ENCODE measurements at regions not wholly inside any gene's neighbourhood (a gene's known extent, or its start where the extent isn't known, plus 50 kb on each side); places are given as distances from the start of the nearest gene placed in this dataset.

DNA sequence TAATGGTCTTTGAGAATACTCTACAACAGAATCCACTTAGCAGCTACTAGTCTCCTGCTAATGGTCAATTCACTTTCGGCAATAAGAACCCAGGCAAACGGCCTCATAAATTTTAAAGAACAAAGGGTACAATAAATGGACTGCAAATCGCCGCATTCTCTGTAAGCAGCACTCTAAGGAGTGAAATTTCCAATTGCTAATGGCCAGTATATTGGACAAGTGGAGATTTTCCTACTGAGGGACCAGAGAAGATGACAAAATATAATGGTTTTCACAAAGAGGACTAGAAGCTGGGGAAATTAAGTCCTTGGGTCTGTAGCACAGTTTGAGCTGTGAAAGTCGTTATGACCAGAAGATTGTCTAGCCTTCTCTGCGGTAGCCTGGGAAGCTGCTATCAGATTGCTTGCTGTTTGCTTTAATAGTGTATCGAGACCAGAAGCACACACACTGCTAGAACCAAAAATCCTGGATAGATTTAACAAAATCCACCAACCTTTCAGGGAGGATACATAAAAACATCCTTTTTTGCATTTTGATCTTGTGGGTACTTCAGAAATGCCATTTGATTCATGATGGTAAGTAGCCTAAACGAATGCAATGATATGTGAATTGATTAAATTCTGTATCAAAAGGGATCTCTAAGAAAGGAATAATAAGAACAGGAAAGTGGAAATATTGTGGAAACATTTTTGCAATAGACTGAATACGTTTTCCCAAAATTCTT is 53.6 kb upstream of the ATP8B1 start:
- Histone ChIP-seq H3K27me3 (ENCODE audit: control insufficient read depth in 2 of 2, insufficient read depth in 2 of 2, low read length in 2 of 2) (no peaks in the 10 kb centered on the region), H3K4me1 (ENCODE audit: control insufficient read depth in 2 of 2, insufficient read depth in 2 of 2, low read length in 2 of 2) (no peaks in the 10 kb centered on the region), H3K9me3 (ENCODE audit: control insufficient read depth in 2 of 3, low read length in 3 of 3) (no peaks in the 10 kb centered on the region), H3K36me3 (ENCODE audit: control insufficient read depth in 2 of 3, insufficient read depth in 3 of 3, low read length in 3 of 3) (no peaks in the 10 kb centered on the region), H3K4me3 (ENCODE audit: low read length) (no peak overlapping the region), H3K27ac (ENCODE audit: low read depth, low read length) (no peak overlapping the region)
- intact Hi-C loops (cut with micrococcal nuclease) = no loop called here
- H3K4me3 Mint-ChIP-seq = no peak overlapping the region
- no peaks in the 10 kb centered on the region for H3K4me1 Mint-ChIP-seq
- peaks cover 0 to 14% (median 6%) of the 10 kb centered on the region in 5 donors for H3K27me3 Mint-ChIP-seq
- ChIA-PET POLR2A (no interaction called here), CTCF (no interaction called here)
- H3K9me3 Mint-ChIP-seq = no peaks in the 10 kb centered on the region
- H3K36me3 Mint-ChIP-seq = no peaks in the 10 kb centered on the region
- no peak for ATAC-seq
- no peak for DNase-seq
- H3K27ac Mint-ChIP-seq = no peak overlapping the region

DNA sequence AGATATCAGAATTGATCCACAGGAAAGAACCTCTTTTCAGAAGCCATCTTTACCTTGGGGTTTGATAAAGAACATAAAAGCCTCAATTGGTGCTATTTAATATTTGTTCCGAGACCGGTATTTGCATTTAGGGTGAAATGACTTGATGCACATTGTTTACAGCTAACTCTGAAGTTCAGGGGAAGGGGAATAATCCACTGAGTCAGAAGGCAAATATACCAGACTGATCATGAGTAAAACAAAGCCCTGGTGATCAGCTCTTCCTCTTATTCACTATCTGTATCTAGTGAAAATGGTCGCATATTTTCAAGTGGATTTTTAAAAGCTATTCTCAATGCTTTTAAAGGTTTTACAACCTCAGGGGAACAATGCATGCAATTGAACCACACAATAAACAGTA is 53.0 kb upstream of the ATP8B1 start:
- H3K36me3 Mint-ChIP-seq = no peaks in the 10 kb centered on the region
- CTCF ChIA-PET = no interaction called here
- peaks cover 0 to 17% (median 9%) of the 10 kb centered on the region in 5 donors for H3K27me3 Mint-ChIP-seq

DNA sequence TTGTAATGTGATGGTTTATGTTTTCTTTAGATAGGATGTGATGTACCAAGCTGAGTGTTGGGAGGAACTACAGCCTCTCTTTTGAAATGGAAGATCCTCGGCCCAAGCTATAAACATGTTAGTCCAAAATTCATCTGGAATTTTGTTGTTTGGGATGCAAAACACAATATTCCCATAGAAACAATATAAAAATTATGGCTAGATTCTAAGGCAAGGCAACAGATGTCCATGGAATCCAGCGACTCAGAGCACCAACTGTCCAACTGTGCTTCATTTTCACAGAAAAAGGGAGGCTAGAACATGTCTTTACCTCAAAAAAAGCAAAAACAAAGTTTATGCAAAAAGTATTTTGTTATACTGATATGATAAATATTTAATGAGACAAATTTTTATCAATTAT is 52.4 kb upstream of the ATP8B1 start:
- POLR2A ChIA-PET = no interaction called here
- Mint-ChIP-seq H3K4me1 (no peaks in the 10 kb centered on the region), H3K9me3 (no peaks in the 10 kb centered on the region), H3K27me3 (peaks cover 0 to 17% (median 9%) of the 10 kb centered on the region in 5 donors), H3K4me3 (no peak overlapping the region), H3K27ac (no peak overlapping the region), H3K36me3 (no peaks in the 10 kb centered on the region)
- Histone ChIP-seq H3K27me3 (ENCODE audit: control insufficient read depth in 2 of 2, insufficient read depth in 2 of 2, low read length in 2 of 2) (no peaks in the 10 kb centered on the region), H3K9me3 (ENCODE audit: control insufficient read depth in 2 of 3, low read length in 3 of 3) (no peaks in the 10 kb centered on the region), H3K27ac (ENCODE audit: low read depth, low read length) (no peak overlapping the region), H3K4me3 (ENCODE audit: low read length) (no peak overlapping the region), H3K4me1 (ENCODE audit: control insufficient read depth in 2 of 2, insufficient read depth in 2 of 2, low read length in 2 of 2) (no peaks in the 10 kb centered on the region), H3K36me3 (ENCODE audit: control insufficient read depth in 2 of 3, insufficient read depth in 3 of 3, low read length in 3 of 3) (no peaks in the 10 kb centered on the region)
- ATAC-seq = no peak
- intact Hi-C loops (cut with micrococcal nuclease) = no loop called here
- DNase-seq = no peak
- CTCF ChIA-PET = no interaction called here

More for the DNA sequence above, 53.0 kb upstream of the ATP8B1 start:
- Mint-ChIP-seq H3K9me3 (no peaks in the 10 kb centered on the region), H3K4me1 (no peaks in the 10 kb centered on the region), H3K27ac (no peak overlapping the region), H3K4me3 (no peak overlapping the region)
- no peaks in the 10 kb centered on the region for H3K9me3 ChIP-seq (ENCODE audit: control insufficient read depth in 2 of 3, low read length in 3 of 3)
- DNase-seq (no peak), ATAC-seq (no peak)
- intact Hi-C loops (cut with micrococcal nuclease) = no loop called here
- no peaks in the 10 kb centered on the region for H3K27me3 ChIP-seq (ENCODE audit: control insufficient read depth in 2 of 2, insufficient read depth in 2 of 2, low read length in 2 of 2)
- H3K4me3 ChIP-seq (ENCODE audit: low read length) = no peak overlapping the region
- POLR2A ChIA-PET = no interaction called here
- H3K27ac ChIP-seq (ENCODE audit: low read depth, low read length) = no peak overlapping the region
- no peaks in the 10 kb centered on the region for H3K4me1 ChIP-seq (ENCODE audit: control insufficient read depth in 2 of 2, insufficient read depth in 2 of 2, low read length in 2 of 2)
- H3K36me3 ChIP-seq (ENCODE audit: control insufficient read depth in 2 of 3, insufficient read depth in 3 of 3, low read length in 3 of 3) = no peaks in the 10 kb centered on the region

DNA sequence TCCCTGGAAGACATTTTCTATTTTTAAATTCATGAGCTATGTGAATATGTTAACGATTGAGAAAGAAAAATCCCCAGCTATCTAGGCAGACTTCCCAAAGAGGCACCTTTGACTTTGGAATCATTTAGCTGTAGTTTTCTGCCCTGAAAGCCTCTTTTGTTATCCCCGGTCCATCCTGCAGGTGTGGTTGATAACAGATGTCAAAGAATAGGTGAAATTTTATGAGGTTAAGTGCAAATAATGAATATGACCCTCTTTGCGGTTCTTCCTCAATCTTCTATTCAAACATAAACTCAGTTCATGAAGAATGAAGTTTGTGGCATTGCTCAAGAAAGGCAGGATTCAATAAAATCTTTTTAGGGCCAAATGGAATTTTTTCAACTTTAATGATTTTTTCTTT is 51.6 kb upstream of the ATP8B1 start:
- CTCF ChIA-PET = no interaction called here
- Mint-ChIP-seq H3K27ac (no peak overlapping the region), H3K27me3 (peaks cover 0 to 21% (median 9%) of the 10 kb centered on the region in 5 donors), H3K4me1 (no peaks in the 10 kb centered on the region), H3K36me3 (no peaks in the 10 kb centered on the region), H3K4me3 (no peak overlapping the region), H3K9me3 (peaks cover 0 to 4% (median 0%) of the 10 kb centered on the region in 11 donors)
- no peak for ATAC-seq
- DNase-seq = no peak
- no peaks in the 10 kb centered on the region for H3K4me1 ChIP-seq (ENCODE audit: control insufficient read depth in 2 of 2, insufficient read depth in 2 of 2, low read length in 2 of 2)
- no peaks in the 10 kb centered on the region for H3K36me3 ChIP-seq (ENCODE audit: control insufficient read depth in 2 of 3, insufficient read depth in 3 of 3, low read length in 3 of 3)
- no peak overlapping the region for H3K27ac ChIP-seq (ENCODE audit: low read depth, low read length)
- H3K4me3 ChIP-seq (ENCODE audit: low read length) = no peak overlapping the region
- H3K9me3 ChIP-seq (ENCODE audit: control insufficient read depth in 2 of 3, low read length in 3 of 3) = no peaks in the 10 kb centered on the region
- intact Hi-C loops (cut with micrococcal nuclease) = no loop called here
- no peaks in the 10 kb centered on the region for H3K27me3 ChIP-seq (ENCODE audit: control insufficient read depth in 2 of 2, insufficient read depth in 2 of 2, low read length in 2 of 2)
- POLR2A ChIA-PET = no interaction called here

DNA sequence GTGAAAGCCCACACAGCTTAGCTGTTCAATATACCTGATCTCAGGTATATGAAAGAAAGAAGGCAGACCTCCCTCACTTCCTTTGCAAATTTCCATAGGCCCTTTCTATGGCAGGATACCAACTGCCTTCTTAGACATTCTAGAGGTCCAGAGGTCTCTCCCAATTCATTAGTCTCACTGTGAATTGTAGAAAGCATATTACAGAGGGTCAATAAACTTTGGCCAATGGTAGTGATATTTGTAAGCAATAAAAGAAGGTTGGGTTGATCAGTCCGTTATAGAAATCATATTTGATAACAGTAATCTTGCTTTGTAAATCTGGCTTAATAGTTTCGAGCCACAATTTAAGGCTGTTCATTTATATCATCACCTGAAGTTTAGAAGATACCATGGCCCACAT is 50.7 kb upstream of the ATP8B1 start:
- Histone ChIP-seq H3K27ac (ENCODE audit: low read depth, low read length) (no peak overlapping the region), H3K36me3 (ENCODE audit: control insufficient read depth in 2 of 3, insufficient read depth in 3 of 3, low read length in 3 of 3) (no peaks in the 10 kb centered on the region), H3K9me3 (ENCODE audit: control insufficient read depth in 2 of 3, low read length in 3 of 3) (no peaks in the 10 kb centered on the region), H3K27me3 (ENCODE audit: control insufficient read depth in 2 of 2, insufficient read depth in 2 of 2, low read length in 2 of 2) (no peaks in the 10 kb centered on the region), H3K4me1 (ENCODE audit: control insufficient read depth in 2 of 2, insufficient read depth in 2 of 2, low read length in 2 of 2) (no peaks in the 10 kb centered on the region), H3K4me3 (ENCODE audit: low read length) (no peak overlapping the region)
- H3K36me3 Mint-ChIP-seq = no peaks in the 10 kb centered on the region
- no peak for ATAC-seq
- POLR2A ChIA-PET = no interaction called here
- no peak for DNase-seq
- H3K4me3 Mint-ChIP-seq = no peak overlapping the region
- intact Hi-C loops (cut with micrococcal nuclease) = no loop called here
- peaks cover 0 to 9% (median 0%) of the 10 kb centered on the region in 11 donors for H3K9me3 Mint-ChIP-seq
- no peaks in the 10 kb centered on the region for H3K4me1 Mint-ChIP-seq
- peaks cover 0 to 26% (median 14%) of the 10 kb centered on the region in 5 donors for H3K27me3 Mint-ChIP-seq
- H3K27ac Mint-ChIP-seq = no peak overlapping the region
- CTCF ChIA-PET = no interaction called here

DNA sequence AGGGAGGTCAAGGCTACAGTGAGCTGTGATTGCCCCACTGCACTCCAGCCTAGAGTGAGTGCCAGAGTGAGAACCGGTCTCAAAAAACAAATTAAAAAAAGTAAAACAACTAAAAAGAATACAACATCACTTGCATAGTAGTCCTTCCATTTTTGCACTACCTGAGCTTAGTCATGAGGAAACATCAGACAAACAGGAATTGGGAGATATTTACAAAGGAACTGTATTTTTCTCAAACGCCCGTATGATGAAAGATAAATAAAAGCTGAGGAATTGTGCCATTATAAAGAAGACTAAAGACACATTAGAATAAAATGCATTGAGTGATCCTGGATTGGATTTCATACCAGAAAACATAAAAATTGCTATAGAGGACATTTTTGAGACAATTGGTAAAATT is 50.0 kb upstream of the ATP8B1 start:
- ChIA-PET CTCF (interaction anchor here (0.6 kb wide), 1 partner anchor 1091 kb away, joined by 3 read pairs; no protein-coding TSS in a partner anchor), POLR2A (no interaction called here)
- Mint-ChIP-seq H3K27me3 (peaks cover 0 to 26% (median 16%) of the 10 kb centered on the region in 5 donors), H3K9me3 (peaks cover 0 to 9% (median 0%) of the 10 kb centered on the region in 11 donors), H3K4me1 (no peaks in the 10 kb centered on the region), H3K4me3 (no peak overlapping the region), H3K36me3 (no peaks in the 10 kb centered on the region), H3K27ac (no peak overlapping the region)
- H3K4me1 ChIP-seq (ENCODE audit: control insufficient read depth in 2 of 2, insufficient read depth in 2 of 2, low read length in 2 of 2) = no peaks in the 10 kb centered on the region
- no peaks in the 10 kb centered on the region for H3K9me3 ChIP-seq (ENCODE audit: control insufficient read depth in 2 of 3, low read length in 3 of 3)
- no peaks in the 10 kb centered on the region for H3K27me3 ChIP-seq (ENCODE audit: control insufficient read depth in 2 of 2, insufficient read depth in 2 of 2, low read length in 2 of 2)
- DNase-seq (no peak), ATAC-seq (no peak)
- no peak overlapping the region for H3K4me3 ChIP-seq (ENCODE audit: low read length)
- no peaks in the 10 kb centered on the region for H3K36me3 ChIP-seq (ENCODE audit: control insufficient read depth in 2 of 3, insufficient read depth in 3 of 3, low read length in 3 of 3)
- no peak overlapping the region for H3K27ac ChIP-seq (ENCODE audit: low read depth, low read length)
- intact Hi-C loops (cut with micrococcal nuclease) = no loop called here
